GM18909 (cell line): ENCODE measurements at regions not wholly inside any gene's neighbourhood (a gene's known extent, or its start where the extent isn't known, plus 50 kb on each side); places are given as distances from the start of the nearest gene placed in this dataset.

Experiments
- ATAC-seq: cut with Tn5 transposase; IDR thresholded peaks from one replicate; pipeline ENCODE4 v1.9.1; 2021; ENCODE audit warnings: mild to moderate bottlenecking; ENCODE audit not compliant: unreplicated experiment, poor library complexity

GRCh38 chr1:88141499-88142074 lies 542.5 kb upstream of the PKN2 start:
- ATAC-seq, result peak; percentile 52

- ATAC-seq, result no peak
Measured at GRCh38 chr1:88145752-88146151, 538.3 kb upstream of the PKN2 start.

GRCh38 chr1:88149686-88150085 lies 534.4 kb upstream of the PKN2 start:
- ATAC-seq, result peak; percentile 33

- peak; percentile 75 for ATAC-seq
Measured at GRCh38 chr1:88150330-88150729, 533.7 kb upstream of the PKN2 start.

- ATAC-seq, result no peak
Measured at GRCh38 chr1:88163187-88163586, 520.9 kb upstream of the PKN2 start.

GRCh38 chr1:88168126-88168525 lies 515.9 kb upstream of the PKN2 start:
- peak; percentile 57 for ATAC-seq

- ATAC-seq, result no peak
Measured at GRCh38 chr1:88169139-88169538, 514.9 kb upstream of the PKN2 start.

- no peak for ATAC-seq
Measured at GRCh38 chr1:88169939-88170338, 514.1 kb upstream of the PKN2 start.

- ATAC-seq, result no peak
Measured at GRCh38 chr1:88175120-88175630, 508.9 kb upstream of the PKN2 start.

GRCh38 chr1:88175631-88176226 lies 508.3 kb upstream of the PKN2 start:
- ATAC-seq, result no peak

- no peak for ATAC-seq
Measured at GRCh38 chr1:88179943-88180342, 504.1 kb upstream of the PKN2 start.

- peak; percentile 97 for ATAC-seq
Measured at GRCh38 chr1:88180449-88181108, 503.5 kb upstream of the PKN2 start.

GRCh38 chr1:88186911-88187310 lies 497.2 kb upstream of the PKN2 start:
- no peak for ATAC-seq

GRCh38 chr1:88188038-88188437 lies 496.0 kb upstream of the PKN2 start:
- no peak for ATAC-seq

- ATAC-seq, result no peak
Measured at GRCh38 chr1:88189525-88189924, 494.5 kb upstream of the PKN2 start.

GRCh38 chr1:88191917-88192316 lies 492.2 kb upstream of the PKN2 start:
- ATAC-seq, result peak; percentile 96

- ATAC-seq, result no peak
Measured at GRCh38 chr1:88194542-88194941, 489.5 kb upstream of the PKN2 start.

GRCh38 chr1:88200545-88200944 lies 483.5 kb upstream of the PKN2 start:
- ATAC-seq, result no peak

GRCh38 chr1:88204111-88204510 lies 480.0 kb upstream of the PKN2 start:
- ATAC-seq, result no peak

GRCh38 chr1:88204612-88205167 lies 479.4 kb upstream of the PKN2 start:
- ATAC-seq, result no peak

- ATAC-seq, result no peak
Measured at GRCh38 chr1:88208389-88208788, 475.7 kb upstream of the PKN2 start.
